Neural progenitor cell (in vitro differentiated cells): ENCODE measurements at regions not wholly inside any gene's neighbourhood (a gene's known extent, or its start where the extent isn't known, plus 50 kb on each side); places are given as distances from the start of the nearest gene placed in this dataset.

Experiments used
- CTCF ChIP-seq: fragments of 200-600 bp; sonication (generic); IDR thresholded peaks from 2 replicates; pipeline ENCODE4 v1.5.1; 2017; ENCODE audit warnings: antibody characterized with exemption, mild to moderate bottlenecking
- EZH2 ChIP-seq: fragments of 200-600 bp; sonication (generic); IDR thresholded peaks from 2 replicates; pipeline ENCODE4 v1.6.1; 2017; ENCODE audit warnings: antibody characterized with exemption, mild to moderate bottlenecking, moderate library complexity

- TF ChIP-seq CTCF (no peak), EZH2 (no peak)
Observed at GRCh38 chr7:98735801-98736200, 118.7 kb downstream of the NPTX2 start.
